Left hindlimb (tissue), 1 donor: ENCODE measurements at regions not wholly inside any gene's neighbourhood (a gene's known extent, or its start where the extent isn't known, plus 50 kb on each side); places are given as distances from the start of the nearest gene placed in this dataset.

Experiments
- DNase-seq: peaks from one replicate; pipeline ENCODE4 v3.0.0-alpha.2; 2018

DNA sequence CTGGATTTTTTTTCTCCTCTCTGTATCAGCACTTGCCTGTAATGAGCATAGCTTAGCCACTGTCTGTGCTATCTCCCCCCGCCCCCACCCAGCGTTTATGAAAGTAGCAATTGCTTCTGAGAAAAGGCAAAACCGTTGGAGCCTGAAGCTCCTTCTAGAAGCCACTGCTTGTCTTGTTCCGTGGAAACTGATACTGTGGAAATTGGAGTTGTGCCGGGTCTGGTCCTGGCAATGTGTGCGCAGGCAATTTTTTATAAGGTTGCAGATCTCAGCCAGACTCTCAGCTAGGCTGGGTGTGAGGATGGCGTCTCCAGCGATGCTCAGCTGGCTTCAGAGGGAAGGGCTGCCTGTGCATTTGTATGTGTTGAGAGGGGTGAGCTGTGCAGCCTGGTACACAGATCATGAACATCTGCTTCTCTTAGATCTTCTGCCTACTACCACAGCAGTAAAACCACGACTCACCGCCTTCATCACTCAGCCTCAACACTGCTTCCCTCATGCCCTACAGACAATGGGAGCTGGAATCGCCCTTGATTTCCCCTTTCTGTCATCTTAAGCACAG lies 72.4 kb upstream of the GTSF1L start:
- no peak for DNase-seq

DNA sequence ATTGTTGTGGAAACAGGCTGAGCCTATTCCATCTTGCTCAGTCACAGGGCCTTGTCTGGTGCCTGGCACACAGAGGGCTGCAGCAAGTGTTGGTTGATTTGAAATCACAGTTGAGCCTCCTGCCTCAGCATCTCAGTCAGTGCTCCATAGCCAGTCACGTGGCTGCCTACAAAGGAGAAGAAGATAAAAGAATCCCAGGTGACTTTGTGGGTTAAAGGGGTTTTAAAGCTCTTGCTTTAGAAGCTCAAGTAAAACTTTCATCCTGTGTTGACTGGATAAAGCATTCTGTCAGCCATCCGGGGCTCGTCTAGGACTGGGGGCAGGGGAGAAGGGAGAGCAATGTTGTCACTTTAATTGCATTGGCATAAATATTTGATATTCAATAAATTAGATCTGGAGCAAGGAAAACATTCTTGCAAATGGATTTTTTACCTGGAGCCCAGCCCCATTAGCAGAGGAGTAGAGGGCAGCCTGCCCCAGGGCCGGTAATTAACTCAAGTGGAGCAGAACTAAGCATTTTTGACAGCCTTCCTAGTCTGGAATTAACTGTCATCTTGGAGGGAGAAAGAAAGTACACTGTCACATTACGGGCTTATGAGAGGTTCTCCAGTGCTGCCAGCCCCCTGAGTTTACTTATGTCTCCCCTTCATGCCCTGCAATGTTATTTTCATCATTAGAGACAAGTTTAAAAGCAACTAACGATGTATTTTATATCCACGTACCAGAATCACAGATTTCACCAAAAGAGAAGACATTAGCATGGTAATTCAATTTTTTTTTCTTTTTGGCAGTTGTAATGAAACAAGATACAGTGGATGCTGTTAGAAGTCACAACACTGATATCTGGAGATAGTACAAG lies 71.7 kb upstream of the GTSF1L start:
- DNase-seq = no peak

DNA sequence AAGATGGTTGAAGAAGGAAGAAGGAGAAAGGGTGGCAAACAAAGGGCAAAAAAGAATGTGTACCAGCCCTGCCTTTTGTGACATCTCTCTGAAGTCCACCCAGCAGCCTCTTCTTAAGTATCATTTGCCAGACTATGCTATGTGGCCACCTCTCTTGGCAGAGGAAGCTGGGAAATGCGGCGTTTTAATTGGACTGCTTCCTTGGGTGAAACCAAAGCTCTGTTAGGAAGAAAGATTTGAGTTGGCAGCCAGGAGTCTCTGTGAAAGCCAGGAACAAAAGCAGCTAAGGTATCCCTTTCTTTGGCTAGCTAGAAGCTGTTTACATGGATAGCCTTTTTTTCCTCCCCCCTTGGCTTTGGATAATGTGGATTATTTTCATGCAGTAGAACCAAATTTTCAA lies 67.5 kb upstream of the GTSF1L start:
- DNase-seq = no peak

DNA sequence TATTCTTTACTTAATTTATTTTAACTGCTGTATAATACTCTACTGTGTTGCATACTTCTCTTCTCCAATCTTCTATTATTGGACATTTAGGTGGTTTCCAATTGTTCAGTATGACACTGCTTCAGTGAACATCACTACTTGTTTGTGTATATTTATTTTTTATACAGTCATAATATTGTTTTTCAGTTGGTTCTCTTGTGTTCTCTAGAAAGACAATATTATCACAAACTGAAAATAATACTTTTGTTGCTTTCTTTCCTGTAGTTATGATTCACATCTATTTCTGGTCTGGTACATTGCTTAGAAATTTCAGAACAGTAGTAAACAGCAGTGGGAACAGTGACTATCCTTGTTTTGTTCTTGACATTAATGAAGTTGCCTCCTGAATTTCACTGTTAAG lies 62.8 kb upstream of the GTSF1L start:
- DNase-seq = no peak

DNA sequence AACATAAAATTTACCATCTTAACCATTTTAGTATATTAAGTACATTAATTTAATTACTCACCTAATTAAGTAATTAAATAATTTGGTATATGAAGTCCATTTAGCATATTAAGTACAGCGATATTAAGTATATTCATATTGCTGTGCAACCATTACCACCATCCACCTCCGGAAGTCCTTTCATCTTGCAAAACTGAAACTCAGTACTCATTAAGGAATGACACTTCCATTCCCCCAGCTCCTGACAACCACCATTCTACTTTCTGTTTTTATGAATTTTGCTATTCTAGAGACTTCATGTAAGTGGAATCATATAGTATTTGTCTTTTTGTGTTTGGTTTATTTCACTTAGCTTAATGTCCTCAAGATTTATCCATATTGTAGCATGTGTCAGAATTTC lies 61.1 kb upstream of the GTSF1L start:
- DNase-seq = no peak

DNA sequence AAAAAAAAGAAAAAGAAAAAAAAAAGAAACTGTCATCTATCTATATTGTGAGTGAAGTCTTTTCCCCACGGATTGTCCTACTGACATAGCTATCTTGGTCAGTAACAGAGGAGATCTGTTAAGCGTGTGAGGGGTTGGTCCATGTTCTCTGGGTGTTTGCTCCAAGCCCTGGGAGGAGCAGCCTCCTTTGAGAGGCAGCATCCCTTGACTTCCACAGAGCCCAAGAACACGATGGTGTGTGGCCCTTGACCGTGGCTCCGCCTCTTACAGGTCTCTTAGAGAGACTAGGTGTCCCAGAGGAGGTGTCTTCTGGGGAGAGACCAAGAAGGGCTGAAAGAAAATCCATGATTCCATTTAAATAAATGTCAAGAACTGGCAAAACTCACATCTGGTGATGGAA lies 60.1 kb upstream of the GTSF1L start:
- no peak for DNase-seq

DNA sequence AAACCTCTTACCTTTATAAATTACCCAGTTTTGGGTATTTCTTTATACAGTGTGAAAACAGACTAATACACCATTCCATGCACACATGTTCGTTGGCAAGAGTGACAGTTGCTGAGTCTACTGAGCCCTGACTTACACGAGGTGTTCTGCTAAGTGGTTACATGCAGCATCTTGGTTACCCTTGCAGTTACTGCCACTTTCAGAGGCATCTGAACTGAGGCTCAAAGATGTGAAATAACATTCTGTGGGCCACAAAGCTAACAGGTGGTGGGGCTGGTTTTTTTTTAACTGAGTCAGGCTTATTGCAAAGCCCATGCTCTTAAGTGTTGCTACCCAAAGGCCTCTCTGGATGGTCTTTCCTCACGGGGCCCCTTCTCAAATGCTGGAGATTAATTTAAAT lies 54.4 kb upstream of the GTSF1L start:
- no peak for DNase-seq

DNA sequence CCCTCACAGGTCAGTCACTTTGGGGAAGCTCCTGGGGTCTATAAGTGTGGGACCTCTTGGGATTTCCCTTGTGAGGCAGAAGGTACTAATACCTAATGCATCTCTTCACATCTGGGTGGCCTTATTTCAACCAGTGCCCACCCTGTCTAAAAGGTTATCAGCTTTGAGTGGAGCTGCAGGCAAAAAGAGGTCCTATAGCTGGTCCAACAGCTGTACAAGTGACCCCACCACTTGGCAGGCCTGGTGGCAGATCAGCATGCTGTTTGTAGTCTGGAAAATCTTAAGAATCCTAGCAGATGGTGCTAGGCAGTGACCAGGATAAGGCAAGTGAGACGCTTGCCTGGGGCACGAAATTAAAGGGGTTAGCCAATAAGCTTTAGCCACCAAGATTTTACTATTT lies 51.6 kb upstream of the GTSF1L start:
- no peak for DNase-seq

DNA sequence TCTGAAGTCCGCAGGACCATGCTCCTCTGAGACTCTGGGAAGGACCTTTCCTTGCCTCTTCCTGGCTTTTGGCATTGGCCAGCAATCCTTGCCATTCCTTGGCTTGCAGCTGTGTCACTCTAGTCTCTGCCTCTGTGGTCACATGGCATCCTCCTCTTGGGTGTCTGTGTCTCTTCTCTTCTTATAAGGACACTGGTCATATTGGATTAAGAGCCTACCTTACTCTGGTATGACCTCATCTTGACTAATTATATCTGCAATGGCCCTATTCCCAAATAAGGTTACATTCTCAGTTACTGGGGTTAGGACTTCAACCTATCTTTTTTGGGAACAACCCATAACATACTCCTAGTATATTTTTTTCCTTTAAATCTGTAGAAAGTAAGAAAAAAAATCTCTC lies 49.9 kb upstream of the GTSF1L start:
- no peak for DNase-seq
